HG03439 (cell line): ENCODE measurements at regions not wholly inside any gene's neighbourhood (a gene's known extent, or its start where the extent isn't known, plus 50 kb on each side); places are given as distances from the start of the nearest gene placed in this dataset.
"Not testable (repeated sequence)": the region's sequence is repeated elsewhere in the genome, so short reads cannot be mapped to it uniquely, and the experiment has no call there.

Experiments
- ATAC-seq: cut with Tn5 transposase; IDR thresholded peaks from one replicate; pipeline ENCODE4 v1.9.1; 2021; ENCODE audit warnings: mild to moderate bottlenecking, moderate library complexity; ENCODE audit not compliant: unreplicated experiment

GRCh38 chr12:131635491-131636122 lies 75.3 kb upstream of the SFSWAP start:
- ATAC-seq: no peak

DNA sequence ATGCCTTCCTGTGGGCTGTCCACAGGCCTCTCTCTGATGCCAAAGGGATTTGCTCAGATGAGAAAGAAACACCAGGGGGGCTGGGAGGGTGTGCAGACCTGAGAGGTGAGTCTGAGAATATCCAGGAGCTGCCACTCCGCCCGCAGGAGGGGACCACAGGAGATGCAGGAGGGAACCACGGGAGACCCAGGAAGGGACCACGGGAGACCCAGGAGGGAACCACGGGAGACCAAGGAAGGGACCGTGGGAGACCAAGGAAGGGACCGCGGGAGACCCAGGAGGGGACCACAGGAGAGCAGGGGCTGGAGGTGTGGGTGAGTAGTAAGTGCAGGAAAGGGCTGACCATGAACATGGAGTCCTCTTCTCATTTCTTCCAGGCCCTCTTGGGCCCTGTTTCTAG lies 74.6 kb upstream of the SFSWAP start:
- no peak for ATAC-seq

- no peak for ATAC-seq
These were observed 73.7 kb upstream of the SFSWAP start for GRCh38 chr12:131636940-131637750.

GRCh38 chr12:131637986-131638385 lies 72.9 kb upstream of the SFSWAP start:
- no peak for ATAC-seq

GRCh38 chr12:131639270-131639940 lies 71.5 kb upstream of the SFSWAP start:
- ATAC-seq: no peak

GRCh38 chr12:131640525-131640924 lies 70.4 kb upstream of the SFSWAP start:
- ATAC-seq: no peak

GRCh38 chr12:131641315-131641714 lies 69.6 kb upstream of the SFSWAP start:
- no peak for ATAC-seq

- no peak for ATAC-seq
These were observed 68.8 kb upstream of the SFSWAP start for GRCh38 chr12:131642101-131642540.

- no peak for ATAC-seq
These were observed 68.1 kb upstream of the SFSWAP start for GRCh38 chr12:131642771-131643170.

DNA sequence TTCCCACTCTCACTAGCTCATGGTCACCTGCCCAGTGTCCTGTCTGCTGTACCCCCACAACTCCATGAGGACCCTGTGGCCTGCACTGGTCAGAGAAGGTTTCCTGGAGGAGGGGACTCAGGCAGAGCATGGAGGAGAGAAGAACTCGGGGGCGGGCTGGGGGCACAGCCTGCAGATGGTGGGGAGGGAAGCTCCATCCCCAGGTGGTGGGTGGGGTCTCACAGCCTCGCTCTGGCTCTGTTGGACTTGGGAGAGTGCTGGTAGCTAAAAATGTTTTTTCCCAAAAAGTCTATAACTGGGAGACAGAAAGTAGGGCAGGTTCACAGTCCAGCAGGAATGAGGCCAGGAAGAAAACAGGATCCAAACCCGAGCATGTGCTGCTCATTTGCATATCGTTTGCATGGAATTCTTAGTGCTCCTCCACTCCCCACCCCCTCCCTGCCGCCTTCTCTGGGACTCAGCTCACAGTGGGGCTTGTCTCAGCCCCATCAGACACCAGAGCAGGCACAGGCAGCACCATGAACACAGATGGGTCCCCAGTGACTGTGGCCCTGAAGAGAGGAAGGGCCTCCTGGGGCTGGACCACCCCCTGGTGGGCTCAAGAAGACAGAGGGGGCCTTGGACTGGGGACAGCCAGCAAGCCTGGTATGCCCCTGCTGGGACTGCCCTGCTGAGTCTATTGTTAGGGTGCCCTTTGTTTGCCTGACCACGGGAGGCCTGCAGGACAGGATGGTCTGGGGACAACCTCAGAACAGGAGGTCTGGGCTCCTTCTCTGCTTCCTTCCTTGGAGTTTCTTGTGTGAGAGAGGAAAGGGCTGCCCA lies 67.0 kb upstream of the SFSWAP start:
- no peak for ATAC-seq

- no peak for ATAC-seq
These were observed 66.4 kb upstream of the SFSWAP start for GRCh38 chr12:131644481-131644880.

GRCh38 chr12:131644917-131645316 lies 66.0 kb upstream of the SFSWAP start:
- not testable (repeated sequence) for ATAC-seq

DNA sequence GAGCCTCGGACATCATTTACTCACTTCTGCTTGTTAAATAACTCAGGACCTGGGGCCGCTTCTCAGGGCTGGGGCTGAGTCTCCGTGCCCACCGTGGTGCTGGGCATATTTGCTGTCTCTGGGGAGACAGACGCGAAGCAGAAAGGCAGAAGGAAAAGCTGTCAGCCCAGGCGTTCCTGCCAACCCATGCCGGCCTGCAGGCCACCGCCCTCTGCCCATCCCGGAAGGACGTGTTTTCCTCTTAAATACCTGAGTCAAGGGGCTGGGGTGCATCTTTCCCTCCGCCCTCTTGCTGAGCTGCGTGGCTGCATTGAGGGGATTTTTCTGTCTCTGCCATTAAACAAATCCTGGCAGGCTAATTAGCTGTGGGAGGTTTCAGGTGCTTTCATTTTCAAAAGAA lies 65.3 kb upstream of the SFSWAP start:
- ATAC-seq: not testable (repeated sequence)

DNA sequence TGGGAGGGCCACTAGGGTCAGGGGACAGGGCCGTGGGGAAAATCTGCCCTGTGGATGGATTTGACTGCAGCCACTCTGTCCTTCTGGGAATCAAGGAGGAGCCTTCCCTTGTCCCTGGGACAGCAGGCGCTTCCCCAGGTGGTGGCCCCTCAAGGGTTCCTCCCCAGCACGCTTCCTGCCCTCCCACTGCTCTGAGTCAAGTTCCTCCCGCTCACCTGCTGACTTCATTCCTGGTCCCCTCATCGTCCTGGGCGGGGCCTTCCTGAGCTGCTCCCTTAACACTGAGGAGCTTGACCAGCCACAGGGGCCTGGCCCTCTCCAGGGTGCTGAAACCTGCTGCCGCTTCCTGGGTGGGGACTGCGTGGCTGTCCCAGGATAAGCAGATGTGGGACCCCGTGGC lies 64.4 kb upstream of the SFSWAP start:
- ATAC-seq: not testable (repeated sequence)

DNA sequence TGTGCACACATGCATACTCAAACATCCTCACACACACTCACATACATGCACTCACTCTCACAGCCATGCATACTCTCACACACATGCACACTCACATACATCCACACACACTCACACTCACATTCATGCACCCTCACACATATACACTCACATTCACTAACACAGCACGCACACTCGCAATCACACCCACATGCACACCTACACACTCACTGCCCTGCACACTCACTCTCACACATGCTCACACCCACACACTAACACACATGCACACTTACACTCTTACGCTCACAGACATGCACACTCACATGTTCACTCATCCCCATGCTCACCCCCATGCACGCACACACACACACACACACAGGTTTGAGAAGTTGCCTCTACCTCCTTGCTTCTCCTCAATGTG lies 63.2 kb upstream of the SFSWAP start:
- ATAC-seq: no peak

DNA sequence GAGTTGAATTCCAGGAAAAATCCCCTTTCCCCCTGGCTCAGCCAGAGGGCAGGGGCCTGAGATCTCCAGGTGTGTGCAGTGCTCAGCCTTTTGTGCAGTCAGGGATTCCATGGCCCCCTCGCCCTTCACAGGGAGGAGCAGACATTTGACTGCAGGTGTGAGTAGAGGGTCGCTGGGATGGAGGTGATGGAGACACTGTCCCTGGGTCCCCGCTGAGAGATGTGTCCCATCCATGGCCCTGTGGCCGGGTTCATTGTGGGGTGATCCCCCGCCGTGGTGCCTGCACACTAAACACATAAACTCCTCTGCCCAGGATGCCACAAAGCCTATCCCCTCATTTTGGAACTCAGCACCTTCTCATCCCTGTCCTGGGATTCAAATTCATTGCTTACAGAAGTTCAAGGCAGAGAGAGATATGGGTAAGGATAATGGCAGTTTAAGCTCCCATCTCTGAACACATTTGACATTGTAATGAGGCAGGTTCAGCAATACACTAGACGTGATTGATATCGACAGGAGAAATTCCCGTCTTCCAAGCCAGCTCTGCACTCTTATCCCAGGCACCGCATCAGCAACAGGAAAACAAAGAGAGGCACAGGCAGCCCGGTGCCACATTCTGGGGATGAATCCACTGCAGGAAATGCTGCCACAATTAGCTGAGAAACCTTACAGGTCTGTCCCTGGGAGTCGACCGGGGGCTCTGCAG lies 55.3 kb upstream of the SFSWAP start:
- ATAC-seq: not testable (repeated sequence)

GRCh38 chr12:131656796-131657195 lies 54.1 kb upstream of the SFSWAP start:
- not testable (repeated sequence) for ATAC-seq

DNA sequence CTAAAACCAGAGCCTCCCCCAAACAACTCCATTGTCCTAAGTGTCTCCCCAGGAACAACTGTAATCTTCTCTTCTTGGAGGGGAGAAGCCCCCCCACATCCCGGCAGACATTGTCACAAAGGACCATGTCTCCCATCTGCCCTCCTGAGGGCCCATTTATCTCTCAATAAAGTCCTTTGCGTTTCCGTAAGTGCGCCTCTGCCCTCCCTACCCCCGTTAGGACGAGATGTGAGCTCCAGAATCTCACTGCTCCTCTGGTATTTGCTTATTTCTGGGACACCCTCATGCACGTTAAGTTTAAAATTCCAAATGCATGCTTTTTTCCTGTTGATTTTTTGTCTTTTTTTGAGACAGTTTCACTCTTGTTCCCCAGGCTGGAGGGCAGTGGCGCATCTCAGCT lies 52.3 kb upstream of the SFSWAP start:
- not testable (repeated sequence) for ATAC-seq

DNA sequence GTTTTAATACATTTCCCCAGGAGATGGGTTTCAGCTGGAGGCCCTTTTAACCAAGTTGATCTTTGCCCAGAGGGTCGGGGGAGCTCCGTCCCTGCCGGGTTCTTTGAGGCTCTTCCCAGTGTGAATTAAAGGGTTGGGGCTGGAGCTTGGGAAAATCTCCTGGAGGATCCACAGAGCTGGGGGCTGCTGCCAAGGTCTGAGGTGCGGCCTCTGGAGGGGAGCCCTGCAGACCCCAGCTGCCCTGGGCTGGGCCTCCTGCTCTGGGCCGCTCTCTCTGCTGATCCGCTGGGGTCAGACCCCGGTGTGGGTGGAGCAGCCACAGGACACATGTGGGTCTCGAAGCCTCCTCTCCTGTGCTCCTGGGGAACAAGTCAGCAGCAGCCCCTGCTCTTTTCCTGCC lies 51.4 kb upstream of the SFSWAP start:
- ATAC-seq: not testable (repeated sequence)

- not testable (repeated sequence) for ATAC-seq
These were observed 50.9 kb upstream of the SFSWAP start for GRCh38 chr12:131659976-131660375.
